Stimulated activated CD8-positive, alpha-beta memory T cell treated with anti-CD3 and anti-CD28 coated beads, Interleukin-7, amount 100 ng/mL, for 1 hour (primary cell): ENCODE measurements at regions not wholly inside any gene's neighbourhood (a gene's known extent, or its start where the extent isn't known, plus 50 kb on each side); places are given as distances from the start of the nearest gene placed in this dataset.
"Not testable (repeated sequence)": the region's sequence is repeated elsewhere in the genome, so short reads cannot be mapped to it uniquely, and the experiment has no call there.

Experiments used
- DNase-seq, 2 donors: peaks; one replicate each; pipeline ENCODE4 v3.0.0-alpha.2; 2020; ENCODE audit warnings: low read depth in 2 of 2

DNA sequence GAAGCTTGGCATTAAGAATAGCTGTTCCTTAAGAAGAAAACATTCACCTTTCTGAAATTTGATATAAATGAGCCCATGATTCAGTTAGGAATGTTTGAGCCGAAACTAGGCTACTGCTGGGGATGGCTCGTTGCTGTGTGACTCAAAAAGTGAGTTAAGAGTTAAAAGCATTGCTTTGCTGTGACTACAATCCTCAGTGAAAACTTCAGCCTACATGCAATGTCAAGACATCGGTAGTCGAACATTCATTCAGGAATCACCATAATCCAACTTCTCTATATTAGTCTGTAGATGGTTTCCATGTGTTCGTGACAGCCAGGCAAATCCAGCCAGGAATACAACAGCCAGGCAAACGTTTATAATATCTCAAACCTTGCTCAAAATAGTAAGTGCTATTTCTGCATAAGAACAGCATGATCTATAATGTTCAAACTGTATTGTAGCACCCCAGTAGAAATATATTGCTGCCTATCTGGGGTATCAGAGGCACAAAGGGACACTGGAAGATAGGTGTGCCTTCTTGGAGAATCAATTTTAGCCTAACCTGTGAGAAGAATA lies 1225.1 kb downstream of the CDH8 start:
- no peak for DNase-seq

DNA sequence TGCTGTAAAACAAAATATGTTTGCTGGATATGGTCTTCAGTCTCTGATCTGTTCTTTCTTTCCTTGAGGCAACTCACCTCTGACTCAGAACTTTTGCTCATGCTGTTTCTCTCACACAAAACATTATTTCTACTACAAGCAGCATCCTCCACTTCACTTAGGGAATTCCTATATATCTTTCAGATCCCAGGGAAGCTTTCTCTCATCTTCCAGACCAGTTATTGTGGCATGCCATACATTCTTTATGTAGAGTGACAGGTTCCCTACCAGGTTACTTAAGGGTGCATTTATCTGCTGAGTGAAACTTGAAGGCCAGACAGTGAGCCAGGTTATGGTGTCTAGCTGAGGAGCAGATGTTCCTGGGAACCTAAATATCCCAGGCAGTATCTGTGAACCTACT lies 1226.0 kb downstream of the CDH8 start:
- DNase-seq: no peak

- no peak for DNase-seq
Measured at GRCh38 chr16:60792437-60792836, 1243.8 kb downstream of the CDH8 start.

DNA sequence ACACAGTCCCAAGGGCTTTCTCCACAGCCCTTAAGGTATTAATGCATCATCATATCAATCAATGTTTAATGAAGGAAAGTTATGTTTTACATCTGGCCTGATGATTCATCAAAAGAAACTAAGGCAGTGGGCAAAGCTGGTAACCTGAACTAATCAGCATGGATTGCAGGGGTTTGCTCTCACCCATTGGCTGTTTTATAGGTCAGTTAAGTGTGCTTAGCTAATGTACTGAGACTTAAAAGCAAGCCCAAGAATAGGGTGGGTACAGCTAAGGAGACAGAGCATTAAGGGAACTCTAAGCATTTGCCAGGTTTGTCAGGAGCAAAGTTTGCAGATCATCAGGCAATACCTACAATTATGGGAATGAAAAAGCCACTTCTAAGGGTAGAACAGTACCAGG lies 1247.6 kb downstream of the CDH8 start:
- DNase-seq: no peak

GRCh38 chr16:60776281-60776680 lies 1260.0 kb downstream of the CDH8 start:
- no peak for DNase-seq

DNA sequence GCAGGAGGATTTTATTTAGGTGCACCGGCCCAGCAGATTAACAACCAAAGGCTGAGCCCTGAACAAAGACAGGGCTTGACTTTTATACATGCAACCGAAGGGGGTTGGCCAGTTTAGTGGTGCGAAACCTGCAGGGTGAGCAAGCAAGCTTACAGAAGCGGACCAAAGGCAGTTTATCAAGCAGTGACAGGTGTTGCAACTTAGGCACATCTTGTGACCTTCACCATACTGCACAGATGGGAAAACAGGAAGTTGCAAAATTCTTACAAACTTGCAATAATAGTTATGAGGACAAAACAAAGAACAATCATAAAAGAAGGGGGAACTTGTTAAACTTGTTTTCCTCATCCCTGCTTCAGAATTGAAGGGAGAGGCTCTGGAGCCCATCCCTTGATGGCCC lies 1265.1 kb downstream of the CDH8 start:
- no peak for DNase-seq

DNA sequence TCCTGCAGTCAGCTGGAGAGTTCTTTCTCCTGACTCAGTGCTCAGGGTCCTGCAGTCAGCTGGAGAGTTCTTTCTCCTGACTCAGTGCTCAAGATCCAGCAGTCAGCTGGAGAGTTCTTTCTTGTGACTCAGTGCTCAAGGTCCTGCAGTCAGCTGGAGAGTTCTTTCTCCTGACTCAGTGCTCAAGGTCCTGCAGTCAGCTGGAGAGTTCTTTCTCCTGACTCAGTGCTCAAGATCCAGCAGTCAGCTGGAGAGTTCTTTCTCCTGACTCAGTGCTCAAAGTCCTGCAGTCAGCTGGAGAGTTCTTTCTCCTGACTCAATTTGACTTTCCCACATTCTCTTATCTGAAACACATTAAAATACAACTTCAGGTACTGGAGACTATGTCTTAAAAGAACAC lies 1265.9 kb downstream of the CDH8 start:
- DNase-seq: not testable (repeated sequence)

DNA sequence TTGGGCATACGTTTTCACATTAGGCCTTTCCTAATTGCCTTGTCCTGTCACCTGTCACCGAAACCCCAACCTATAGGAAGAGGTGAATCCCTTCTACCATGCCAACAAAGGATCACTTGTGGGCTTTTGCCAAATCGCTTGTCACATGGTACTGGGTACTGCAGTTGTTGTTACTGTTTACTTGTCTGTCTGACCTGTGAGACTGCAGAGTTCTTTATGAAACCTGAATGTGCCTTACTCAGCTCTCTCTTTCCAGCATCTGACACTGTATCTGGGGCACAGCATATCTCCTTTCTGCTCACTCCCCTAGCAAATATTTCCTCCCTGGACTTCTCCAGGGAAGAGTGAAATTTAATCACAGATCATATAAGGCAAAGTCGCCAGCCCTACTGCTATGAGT lies 1272.4 kb downstream of the CDH8 start:
- DNase-seq: no peak

- DNase-seq: no peak
Measured at GRCh38 chr16:60755907-60756306, 1280.3 kb downstream of the CDH8 start.

- no peak for DNase-seq
Measured at GRCh38 chr16:60748366-60748765, 1287.9 kb downstream of the CDH8 start.

DNA sequence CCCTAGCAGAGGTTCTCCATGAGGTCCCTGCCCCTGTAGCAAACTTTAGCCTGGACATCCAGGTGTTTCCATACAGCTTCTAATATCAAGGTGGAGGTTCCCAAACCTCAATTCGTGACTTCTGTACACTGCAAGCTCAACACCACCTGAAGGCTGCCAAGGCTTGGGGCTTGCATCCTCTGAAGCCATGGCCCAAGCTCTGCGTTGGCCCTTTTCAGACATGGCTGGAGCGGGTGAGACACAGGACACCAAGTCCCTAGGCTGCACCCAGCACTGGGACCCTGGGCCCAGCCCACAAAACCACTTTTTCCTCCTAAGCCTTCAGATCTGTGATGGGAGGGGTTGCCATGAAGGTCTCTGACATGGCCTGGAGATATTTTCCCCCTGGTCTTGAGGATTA lies 1292.0 kb downstream of the CDH8 start:
- no peak for DNase-seq

DNA sequence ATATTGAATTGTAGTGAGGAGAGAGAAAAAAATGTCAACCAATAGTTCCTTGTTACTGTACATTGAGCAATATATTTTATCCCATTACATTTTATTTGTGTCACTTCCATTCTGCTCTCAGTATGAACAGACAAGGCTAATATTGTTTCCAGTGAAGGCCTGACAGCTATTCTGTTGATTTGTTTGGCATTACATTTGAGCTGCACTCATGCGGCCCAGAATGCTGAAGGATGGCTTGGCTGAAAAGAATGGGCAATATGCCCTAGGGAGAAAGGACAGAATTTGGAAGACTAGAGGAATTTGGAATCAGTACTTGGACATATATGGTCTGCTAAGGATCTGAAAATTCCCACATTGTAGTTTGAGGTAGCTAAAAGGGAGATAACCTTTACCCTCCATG lies 1294.4 kb downstream of the CDH8 start:
- no peak for DNase-seq

GRCh38 chr16:60739737-60740683 lies 1296.2 kb downstream of the CDH8 start:
- no peak for DNase-seq

DNA sequence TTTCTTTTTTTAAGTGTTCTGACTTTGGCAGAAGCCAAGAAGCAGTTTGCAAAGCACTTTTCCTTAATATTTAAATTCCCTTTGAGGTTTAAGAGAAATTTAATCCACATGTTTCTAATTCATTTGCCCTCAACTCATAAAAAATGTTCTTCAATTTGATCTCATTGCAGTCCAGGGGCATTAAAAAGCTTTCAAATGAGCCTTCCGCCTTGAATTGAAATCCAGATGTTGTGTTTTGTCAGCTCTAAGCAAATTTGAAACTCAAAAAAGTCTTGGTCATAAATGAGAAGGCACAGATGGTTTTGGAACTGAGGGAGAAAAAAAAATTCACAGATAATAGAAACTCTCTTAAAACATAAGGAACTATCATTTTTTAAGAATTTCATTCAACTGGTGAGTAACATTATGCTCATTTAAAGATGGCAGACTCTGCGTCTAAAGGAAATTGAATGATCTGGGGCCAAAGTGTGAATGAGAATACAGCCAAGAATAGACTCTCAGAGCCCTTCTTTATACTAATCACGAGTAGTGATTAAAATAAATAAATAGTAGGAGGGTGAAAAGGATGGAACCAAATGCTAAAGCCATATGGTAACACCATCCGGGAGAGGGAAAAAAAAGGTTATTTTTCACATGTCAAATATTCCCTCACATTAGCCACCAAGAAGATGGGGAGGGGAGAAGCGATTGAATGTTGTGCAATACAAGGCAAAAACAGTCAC lies 1304.7 kb downstream of the CDH8 start:
- DNase-seq: no peak

DNA sequence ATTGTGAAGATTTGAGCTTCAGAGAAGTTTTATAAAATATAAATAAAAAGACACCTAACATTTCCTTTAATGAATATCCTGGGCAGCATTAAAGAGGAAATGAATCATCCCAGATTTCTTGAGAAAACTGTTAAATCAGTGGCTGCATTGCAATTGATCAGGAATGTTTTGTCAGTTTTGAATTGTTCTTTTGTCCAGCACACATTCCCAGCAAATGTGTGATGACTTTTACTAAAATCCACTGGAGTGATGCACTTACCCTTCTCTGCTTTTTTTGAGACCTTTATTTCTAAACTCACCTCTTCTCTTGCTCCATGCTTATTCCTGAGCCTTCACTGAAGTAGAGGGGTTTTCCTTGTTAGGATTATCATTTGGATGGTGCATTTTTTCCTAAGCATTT lies 1307.2 kb downstream of the CDH8 start:
- DNase-seq: no peak

GRCh38 chr16:60727851-60728250 lies 1308.4 kb downstream of the CDH8 start:
- no peak for DNase-seq

GRCh38 chr16:60720060-60720459 lies 1316.2 kb downstream of the CDH8 start:
- no peak for DNase-seq

DNA sequence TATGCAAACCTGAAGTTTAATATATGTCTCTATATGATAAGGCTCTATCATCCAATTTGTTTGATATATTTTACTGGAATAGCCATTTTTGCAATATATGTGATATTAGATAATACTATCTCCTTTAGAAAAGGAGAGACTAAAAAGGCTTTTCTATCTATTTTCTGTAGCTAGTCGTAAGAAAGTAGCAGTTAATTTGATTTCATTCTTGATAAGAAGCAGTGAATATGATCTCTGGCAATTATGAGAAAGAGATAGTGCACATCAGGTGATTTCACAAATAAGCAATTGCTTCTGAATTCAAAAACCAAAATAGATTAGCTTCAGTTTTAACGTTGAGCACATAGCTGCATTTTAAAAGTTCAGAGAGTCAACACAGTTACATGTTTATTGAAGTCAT lies 1318.4 kb downstream of the CDH8 start:
- DNase-seq: no peak

DNA sequence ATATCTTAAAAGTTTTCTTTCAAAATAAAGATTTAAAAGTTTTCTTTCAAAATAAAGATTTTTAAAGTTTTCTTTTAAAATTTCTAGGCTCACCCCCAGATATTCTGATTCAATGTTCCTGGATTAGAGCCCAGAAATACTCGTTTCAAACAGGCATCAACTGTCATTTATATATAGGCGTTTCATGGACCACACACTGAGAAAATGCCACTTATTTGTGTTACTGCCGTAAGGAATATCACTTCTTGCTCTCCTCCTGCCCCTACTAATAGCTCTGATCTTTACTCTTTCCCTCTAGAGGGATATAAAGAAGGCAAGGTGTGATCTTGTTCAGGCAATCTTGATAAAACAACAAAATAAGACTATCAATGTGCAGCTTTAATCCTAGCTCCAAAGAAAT lies 1324.1 kb downstream of the CDH8 start:
- no peak for DNase-seq

DNA sequence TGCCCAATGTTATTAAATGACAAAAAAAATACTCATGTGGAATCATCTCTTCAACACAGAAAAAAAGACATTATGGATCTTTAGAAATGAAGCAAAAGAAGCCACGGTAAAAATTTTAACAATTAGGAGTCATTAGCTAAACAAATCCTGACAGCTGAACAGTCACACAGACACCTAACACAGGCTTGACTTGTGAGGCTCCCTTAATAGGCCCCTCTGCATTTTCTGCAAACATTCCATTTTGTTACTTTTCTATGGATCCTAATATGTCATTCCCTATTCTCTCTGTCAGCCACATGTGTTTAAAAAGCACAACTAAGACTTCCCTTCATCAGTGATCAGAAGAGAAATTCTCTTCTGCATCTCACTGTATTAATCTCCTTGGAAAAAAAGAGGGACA lies 1331.5 kb downstream of the CDH8 start:
- DNase-seq: no peak

DNA sequence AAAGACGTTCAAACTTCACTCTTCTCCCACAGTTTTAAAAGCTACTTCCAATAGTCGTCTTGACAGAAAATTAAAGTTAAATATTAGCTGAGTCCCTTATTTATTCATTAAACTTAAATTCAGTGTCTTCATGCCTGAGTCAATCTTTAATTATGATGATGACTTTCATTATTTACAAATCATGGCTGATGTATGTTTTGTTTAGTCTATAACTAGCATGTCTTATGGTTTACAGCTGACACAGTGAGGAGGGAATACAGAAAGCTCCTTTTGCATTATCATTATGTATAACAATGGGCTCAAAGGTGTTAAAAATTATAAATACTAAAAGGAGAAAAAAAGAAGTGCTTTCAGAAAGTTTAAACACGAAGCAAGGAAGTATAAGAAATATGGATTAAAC lies 1333.1 kb downstream of the CDH8 start:
- DNase-seq: no peak

DNA sequence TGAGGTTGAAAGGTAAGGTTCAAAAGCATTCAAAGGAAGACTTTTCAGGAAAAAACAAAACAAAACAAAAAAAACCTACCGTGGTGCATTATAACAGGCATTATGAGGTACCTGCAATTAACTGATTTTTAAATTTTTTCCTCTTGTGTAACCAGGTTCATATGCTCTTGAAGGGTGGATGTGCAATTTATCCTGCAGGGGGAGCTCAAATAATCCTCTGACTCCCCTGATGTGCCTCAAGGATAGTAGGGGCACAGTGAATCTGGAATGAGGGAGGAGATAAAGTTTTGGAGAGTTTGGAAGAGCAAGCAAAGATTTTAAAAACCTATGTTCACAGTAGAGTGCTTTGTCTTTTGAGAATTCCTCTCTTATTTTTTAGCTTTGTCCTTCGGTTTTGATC lies 1349.4 kb downstream of the CDH8 start:
- DNase-seq: no peak

- no peak for DNase-seq
Measured at GRCh38 chr16:60684002-60684401, 1352.2 kb downstream of the CDH8 start.
